H1 (cell line): ENCODE measurements at regions not wholly inside any gene's neighbourhood (a gene's known extent, or its start where the extent isn't known, plus 50 kb on each side); places are given as distances from the start of the nearest gene placed in this dataset.

ENCODE experiments used
- CTCF ChIA-PET: fragments of 300-600 bp; sonication (Branson Sonifier 250); formaldehyde crosslinking; loops from one replicate; lab custom pipeline; 2021; ENCODE audit not compliant: partially characterized antibody; lab: Charles Lee
- POLR2A ChIA-PET: fragments of 300-600 bp; sonication (Branson Sonifier 250); formaldehyde crosslinking; loops from one replicate; lab custom pipeline; 2021; ENCODE audit warnings: inconsistent platforms; ENCODE audit not compliant: partially characterized antibody; lab: Charles Lee
- DNase-seq, 2 experiments: peaks; one replicate each; pipeline versions ENCODE4 v3.0.0 to v3.0.0-alpha.2; 2010 to 2022; ENCODE audit warnings: low spot score in 2 of 2, low read depth in 1 of 2, mixed read lengths in 1 of 2
- FAIRE-seq: peaks from 2 replicates; lab custom pipeline; 2011; peaks lifted over from hg19 to GRCh38; lab: Jason Lieb, UNC
- H2AFZ ChIP-seq: 2 replicates; pipeline ENCODE4 v1.8.1; 2012; ENCODE audit warnings: low read length, inconsistent platforms
- H2AK5ac ChIP-seq: 2 replicates; pipeline ENCODE4 v1.6.1; 2013; ENCODE audit warnings: low read depth, low read length
- H2BK120ac ChIP-seq: replicated peaks from 2 replicates; pipeline ENCODE3; 2013; ENCODE audit warnings: low read depth, low read length, inconsistent platforms
- H2BK12ac ChIP-seq: 2 replicates; pipeline ENCODE4 v1.6.1; 2013; ENCODE audit warnings: low read depth, low read length
- H2BK15ac ChIP-seq: 2 replicates; pipeline ENCODE4 v1.6.1; 2013; ENCODE audit warnings: low read length
- H2BK20ac ChIP-seq: 2 replicates; pipeline ENCODE4 v1.6.1; 2013; ENCODE audit warnings: low read length
- H2BK5ac ChIP-seq: 2 replicates; pipeline ENCODE4 v1.6.1; 2013; ENCODE audit warnings: low read depth, low read length
- H3K14ac ChIP-seq: 2 replicates; pipeline ENCODE4 v1.6.1; 2013; ENCODE audit warnings: inconsistent platforms; ENCODE audit not compliant: insufficient read length
- H3K18ac ChIP-seq: 2 replicates; pipeline ENCODE4 v1.6.1; 2013; ENCODE audit warnings: low read length; ENCODE audit errors: extremely low read depth
- H3K23ac ChIP-seq: 2 replicates; pipeline ENCODE4 v1.6.1; 2013; ENCODE audit warnings: inconsistent platforms; ENCODE audit not compliant: insufficient read length
- H3K23me2 ChIP-seq: 2 replicates; pipeline ENCODE4 v1.6.1; 2013; ENCODE audit warnings: low read depth, low read length
- H3K27ac ChIP-seq: 2 replicates; pipeline ENCODE4 v1.6.1; 2011; ENCODE audit warnings: low read depth, low read length, inconsistent platforms
- H3K27me3 ChIP-seq, 4 experiments: replicated peaks in 1 of 4; 1 replicate in 1 of 4; 2 replicates in 3 of 4; pipeline versions ENCODE4 v1.6.1 to v1.8.1; 2011 to 2013; ENCODE audit warnings: low read length in 3 of 4, mild to moderate bottlenecking in 3 of 4, inconsistent platforms in 2 of 4, mixed read lengths in 2 of 4, moderate library complexity in 1 of 4; ENCODE audit not compliant: control insufficient read depth in 3 of 4, insufficient read depth in 3 of 4; ENCODE audit errors: extremely low read depth in 1 of 4
- H3K36me3 ChIP-seq, 4 experiments: 2 replicates each; pipeline versions ENCODE4 v1.6.1 to v1.8.1; 2011 to 2013; ENCODE audit warnings: mild to moderate bottlenecking in 4 of 4, low read length in 3 of 4, moderate library complexity in 2 of 4, control low read depth in 1 of 4, inconsistent platforms in 1 of 4; ENCODE audit not compliant: insufficient read depth in 4 of 4, control insufficient read depth in 2 of 4
- H3K4ac ChIP-seq: replicated peaks from 2 replicates; pipeline ENCODE3; 2013; ENCODE audit warnings: low read length, low read depth, mixed read lengths, inconsistent platforms; ENCODE audit not compliant: insufficient read length
- H3K4me1 ChIP-seq, 4 experiments: replicated peaks in 1 of 4; 1 replicate in 1 of 4; 2 replicates in 3 of 4; pipeline versions ENCODE4 v1.6.1 to v1.8.1; 2011 to 2013; ENCODE audit warnings: low read length in 3 of 4, inconsistent platforms in 2 of 4, mixed read lengths in 1 of 4; ENCODE audit not compliant: insufficient read depth in 4 of 4, control insufficient read depth in 3 of 4
- H3K4me2 ChIP-seq, 2 experiments: 2 replicates each; pipeline versions ENCODE4 v1.6.1 to v1.8.1; 2011 to 2013; ENCODE audit warnings: low read depth in 2 of 2, low read length in 2 of 2, control low read depth in 1 of 2, inconsistent platforms in 1 of 2, mild to moderate bottlenecking in 1 of 2; ENCODE audit not compliant: insufficient read depth in 1 of 2
- H3K4me3 ChIP-seq, 4 experiments: fragments of 200-600, 300-600 bp in 1 of 4; sonication (generic), shearing (Covaris generic), sonication (Bioruptor Twin) in 1 of 4; 2 replicates each; pipeline versions ENCODE4 v1.5.1 to v1.8.1; 2011 to 2016; ENCODE audit warnings: low read length in 4 of 4, low read depth in 3 of 4, control low read depth in 2 of 4, inconsistent platforms in 2 of 4, mild to moderate bottlenecking in 2 of 4, mixed read lengths in 1 of 4, moderate library complexity in 1 of 4; ENCODE audit not compliant: insufficient read depth in 2 of 4; ENCODE audit errors: extremely low read depth in 1 of 4
- H3K56ac ChIP-seq: replicated peaks from 2 replicates; pipeline ENCODE3; 2013; ENCODE audit warnings: low read depth, mild to moderate bottlenecking, mixed read lengths, low read length, inconsistent platforms; ENCODE audit not compliant: insufficient read length
- H3K79me1 ChIP-seq: 2 replicates; pipeline ENCODE4 v1.6.1; 2013; ENCODE audit warnings: low read depth, low read length, control low read depth
- H3K79me2 ChIP-seq, 2 experiments: 2 replicates each; pipeline versions ENCODE4 v1.6.1 to v1.8.1; 2012 to 2013; ENCODE audit warnings: low read length in 2 of 2, mild to moderate bottlenecking in 2 of 2, inconsistent platforms in 1 of 2; ENCODE audit not compliant: insufficient read depth in 2 of 2, control insufficient read depth in 1 of 2
- H3K9ac ChIP-seq, 4 experiments: replicated peaks in 1 of 4; 1 replicate in 1 of 4; 2 replicates in 3 of 4; pipeline versions ENCODE4 v1.6.1 to v1.8.1; 2011 to 2013; ENCODE audit warnings: low read depth in 3 of 4, low read length in 3 of 4, control low read depth in 2 of 4, mild to moderate bottlenecking in 2 of 4, moderate library complexity in 2 of 4, inconsistent platforms in 1 of 4; ENCODE audit errors: extremely low read depth in 1 of 4
- H3K9me3 ChIP-seq, 2 experiments: 2 replicates each; pipeline versions ENCODE4 v1.6.1 to v1.8.1; 2012 to 2013; ENCODE audit warnings: mild to moderate bottlenecking in 2 of 2, moderate library complexity in 2 of 2, control low read depth in 1 of 2, inconsistent platforms in 1 of 2, low read depth in 1 of 2, low read length in 1 of 2, mixed read lengths in 1 of 2; ENCODE audit not compliant: insufficient read depth in 2 of 2
- H4K20me1 ChIP-seq, 2 experiments: replicated peaks in 1 of 2; 2 replicates each; pipeline versions ENCODE3 to v1.8.1; 2011 to 2013; ENCODE audit warnings: inconsistent platforms in 2 of 2, low read length in 2 of 2, mild to moderate bottlenecking in 1 of 2; ENCODE audit not compliant: insufficient read depth in 2 of 2, control insufficient read depth in 1 of 2
- H4K5ac ChIP-seq: 2 replicates; pipeline ENCODE4 v1.6.1; 2013; ENCODE audit warnings: low read length, low read depth, mixed read lengths, inconsistent platforms; ENCODE audit not compliant: insufficient read length
- H4K8ac ChIP-seq: 2 replicates; pipeline ENCODE4 v1.8.0; 2013; ENCODE audit warnings: mild to moderate bottlenecking, moderate library complexity, low read length, inconsistent platforms; ENCODE audit not compliant: insufficient read depth; ENCODE audit errors: extremely low read depth
- H4K91ac ChIP-seq: replicated peaks from 2 replicates; pipeline ENCODE3; 2013; ENCODE audit warnings: low read length, mixed read lengths, inconsistent platforms; ENCODE audit not compliant: insufficient read length
- ASH2L ChIP-seq: fragments of 200-600, 300-600 bp; sonication (generic); IDR thresholded peaks from one replicate; pipeline ENCODE4 v1.7.1; 2017; ENCODE audit warnings: low read length
- ATF3 ChIP-seq: IDR thresholded peaks from 2 replicates; pipeline ENCODE4 v1.6.1; 2011; ENCODE audit warnings: low read depth, mild to moderate bottlenecking, low read length; ENCODE audit not compliant: insufficient read depth
- BRCA1 ChIP-seq: IDR thresholded peaks from 2 replicates; pipeline ENCODE4 v1.6.1; 2012; ENCODE audit warnings: low read depth, low read length, improper control_type of control experiment
- CBX8 ChIP-seq: fragments of 300-800, 300-1000 bp; sonication (generic); IDR thresholded peaks from 2 replicates; pipeline ENCODE4 v1.7.1; 2016; ENCODE audit warnings: low read depth, low read length, borderline replicate concordance
- CEBPB ChIP-seq: IDR thresholded peaks from 2 replicates; pipeline ENCODE4 v1.6.1; 2012; ENCODE audit warnings: low read depth, low read length
- EGR1 ChIP-seq: IDR thresholded peaks from 2 replicates; pipeline ENCODE4 v1.6.1; 2011; ENCODE audit warnings: low read depth, low read length, borderline replicate concordance
- FOSL1 ChIP-seq: IDR thresholded peaks from 2 replicates; pipeline ENCODE4 v1.6.1; 2011; ENCODE audit warnings: mild to moderate bottlenecking, low read depth, low read length, moderate library complexity; ENCODE audit not compliant: insufficient read depth
- GABPA ChIP-seq: IDR thresholded peaks from 2 replicates; pipeline ENCODE4 v1.6.1; 2011; ENCODE audit warnings: mild to moderate bottlenecking, low read length, moderate library complexity, borderline replicate concordance; ENCODE audit not compliant: insufficient read depth
- GTF2F1 ChIP-seq: IDR thresholded peaks from 2 replicates; pipeline ENCODE4 v1.6.1; 2012; ENCODE audit warnings: low read depth, low read length, improper control_type of control experiment, borderline replicate concordance
- POLR2AphosphoS5 ChIP-seq: IDR thresholded peaks from 2 replicates; pipeline ENCODE4 v1.6.1; 2011; ENCODE audit warnings: low read depth, low read length
- RBBP5 ChIP-seq: IDR thresholded peaks from 2 replicates; pipeline ENCODE4 v1.7.1; 2012; ENCODE audit warnings: low read depth, mild to moderate bottlenecking, inconsistent platforms, low read length, moderate library complexity, borderline replicate concordance
- RXRA ChIP-seq: IDR thresholded peaks from 2 replicates; pipeline ENCODE4 v1.6.1; 2011; ENCODE audit warnings: low read depth, mild to moderate bottlenecking, low read length, moderate library complexity; ENCODE audit not compliant: insufficient read depth
- SAP30 ChIP-seq: fragments of 300-600 bp; sonication (generic); IDR thresholded peaks from 2 replicates; pipeline ENCODE4 v1.7.1; 2012; ENCODE audit warnings: low read length, moderate library complexity, mild to moderate bottlenecking, inconsistent platforms; ENCODE audit not compliant: insufficient read depth, insufficient replicate concordance
- SIRT6 ChIP-seq: IDR thresholded peaks from one replicate; pipeline ENCODE4 v1.7.1; 2012; ENCODE audit warnings: low read length, inconsistent platforms
- SP2 ChIP-seq: IDR thresholded peaks from 2 replicates; pipeline ENCODE4 v1.6.1; 2012; ENCODE audit warnings: mild to moderate bottlenecking, low read length, inconsistent platforms
- WGBS, 2 experiments: shearing (Covaris generic) in 1 of 2; methylation state at CpG; one replicate each; pipeline versions ENCODE4 v1.1.6 to v1.1.7; 2013 to 2015; ENCODE audit warnings: low lambda C conversion rate in 2 of 2, mixed read lengths in 2 of 2, inconsistent platforms in 1 of 2, low coverage in 1 of 2, missing lambda C conversion rate in 1 of 2; ENCODE audit not compliant: insufficient replicate concordance in 2 of 2, insufficient coverage in 1 of 2, insufficient read length in 1 of 2; ENCODE audit errors: extremely low coverage in 1 of 2, missing lambda C conversion rate in 1 of 2; 5-methylcytosine and 5-hydroxymethylcytosine counted together

DNA sequence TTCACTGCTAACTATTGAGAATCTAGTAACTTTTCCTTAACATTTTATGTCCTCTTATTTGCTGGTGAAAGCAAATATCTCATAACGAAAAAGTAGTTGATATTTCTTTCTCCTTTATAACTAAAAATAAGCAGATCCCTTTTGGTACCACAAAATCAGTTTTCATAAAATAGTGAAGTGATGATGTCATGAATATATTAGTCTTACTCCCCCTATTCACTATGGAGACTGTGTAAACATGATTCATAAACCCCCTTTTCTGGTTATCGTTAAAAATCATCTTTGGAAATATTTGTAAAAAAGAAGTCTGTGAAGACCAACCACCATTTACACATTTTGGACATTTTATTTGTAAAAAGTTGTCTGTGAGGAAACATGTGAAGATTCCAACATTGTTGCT, 734.9 kb downstream of the NUP35 start:
- 90% methylated on average over 2 of the region's 2 CpGs; no CpG with 5 or more reads in 1 of the 2 experiments for WGBS, 2 experiments
- DNase-seq (no peak), FAIRE-seq (no peak)
- Histone ChIP-seq H3K79me1 (no peaks in the 10 kb centered on the region), H3K18ac (no peak overlapping the region), H2AK5ac (no peak overlapping the region), H2BK15ac (no peak overlapping the region), H3K36me3 (no peaks in the 10 kb centered on the region), H3K14ac (no peak overlapping the region), H2BK12ac (no peak overlapping the region), H4K8ac (no peak overlapping the region), H3K9ac (no peak overlapping the region), H2BK5ac (no peak overlapping the region), H2AFZ (no peak overlapping the region), H4K20me1 (no peaks in the 10 kb centered on the region), H2BK120ac (no peak overlapping the region), H3K4me1 (no peaks in the 10 kb centered on the region), H3K9me3 (no peaks in the 10 kb centered on the region), H2BK20ac (no peak overlapping the region), H3K4me2 (no peak overlapping the region), H3K27ac (no peak overlapping the region), H3K23ac (no peak overlapping the region), H3K79me2 (no peaks in the 10 kb centered on the region), H3K4ac (no peak overlapping the region), H4K91ac (no peak overlapping the region), H3K4me3 (no peak overlapping the region), H3K23me2 (no peaks in the 10 kb centered on the region), H3K56ac (no peak overlapping the region), H4K5ac (no peak overlapping the region), H3K27me3 (no peaks in the 10 kb centered on the region)
- TF ChIP-seq BRCA1 (no peak), ASH2L (no peak), EGR1 (no peak), RXRA (no peak), GTF2F1 (no peak), CBX8 (no peak), GABPA (no peak), SIRT6 (no peak), SAP30 (no peak), FOSL1 (no peak), RBBP5 (no peak), CEBPB (no peak), POLR2AphosphoS5 (no peak), SP2 (no peak), ATF3 (no peak)
- ChIA-PET CTCF (no interaction called here), POLR2A (no interaction called here)
